Dendritic cell treated with granulocyte-macrophage colony-stimulating factor and Interleukin-4, amounts not matched to agents 40 ng/mL and 50 ng/mL, for 4 days (primary cell): ENCODE measurements at regions not wholly inside any gene's neighbourhood (a gene's known extent, or its start where the extent isn't known, plus 50 kb on each side); places are given as distances from the start of the nearest gene placed in this dataset.

Source experiments
- H3K27ac Mint-ChIP-seq: one replicate; pipeline ENCODE4 v1.8.0; 2022; ENCODE audit warnings: mild to moderate bottlenecking, mixed read lengths
- H3K27me3 Mint-ChIP-seq: one replicate; pipeline ENCODE4 v1.8.0; 2022; ENCODE audit warnings: mild to moderate bottlenecking, mixed read lengths
- H3K36me3 Mint-ChIP-seq: one replicate; pipeline ENCODE4 v1.8.0; 2022; ENCODE audit warnings: low read depth, mixed read lengths
- H3K4me1 Mint-ChIP-seq: one replicate; pipeline ENCODE4 v1.8.0; 2022; ENCODE audit warnings: low read depth, mixed read lengths
- H3K4me3 Mint-ChIP-seq: one replicate; pipeline ENCODE4 v1.8.0; 2022; ENCODE audit warnings: mild to moderate bottlenecking, moderate library complexity, mixed read lengths
- H3K9me3 Mint-ChIP-seq: one replicate; pipeline ENCODE4 v1.8.0; 2022; ENCODE audit warnings: mixed read lengths
- intact Hi-C: fragments of 100-400 bp; cut with micrococcal nuclease; formaldehyde crosslinking; loops from one replicate; pipeline ENCODE4 v1.15.0; 2022

- H3K4me3 Mint-ChIP-seq = no peak overlapping the region
Measured at GRCh38 chr10:108072466-108072865, 908.0 kb upstream of the SORCS1 start.

GRCh38 chr10:108070789-108071188, 906.3 kb upstream of the SORCS1 start:
- H3K27me3 Mint-ChIP-seq = no peaks in the 10 kb centered on the region
- H3K27ac Mint-ChIP-seq = no peak overlapping the region
- H3K4me1 Mint-ChIP-seq = no peaks in the 10 kb centered on the region
- peaks cover 11% of the 10 kb centered on the region for H3K9me3 Mint-ChIP-seq
- no peaks in the 10 kb centered on the region for H3K36me3 Mint-ChIP-seq
- intact Hi-C loops = no loop called here
- no peak overlapping the region for H3K4me3 Mint-ChIP-seq

More at GRCh38 chr10:108072466-108072865, 908.0 kb upstream of the SORCS1 start:
- Mint-ChIP-seq H3K4me1 (no peaks in the 10 kb centered on the region), H3K27me3 (no peaks in the 10 kb centered on the region), H3K27ac (no peak overlapping the region), H3K9me3 (peaks cover 11% of the 10 kb centered on the region), H3K36me3 (no peaks in the 10 kb centered on the region)
- intact Hi-C loops = no loop called here

- Mint-ChIP-seq H3K4me1 (no peaks in the 10 kb centered on the region), H3K9me3 (peaks cover 11% of the 10 kb centered on the region), H3K4me3 (no peak overlapping the region), H3K27ac (no peak overlapping the region), H3K27me3 (no peaks in the 10 kb centered on the region), H3K36me3 (no peaks in the 10 kb centered on the region)
- intact Hi-C loops = no loop called here
Measured at GRCh38 chr10:108069096-108069495, 904.6 kb upstream of the SORCS1 start.

- no peaks in the 10 kb centered on the region for H3K4me1 Mint-ChIP-seq
- no peaks in the 10 kb centered on the region for H3K27me3 Mint-ChIP-seq
- H3K9me3 Mint-ChIP-seq = peaks cover 5% of the 10 kb centered on the region
- no peaks in the 10 kb centered on the region for H3K36me3 Mint-ChIP-seq
- no peak overlapping the region for H3K4me3 Mint-ChIP-seq
- H3K27ac Mint-ChIP-seq = no peak overlapping the region
- intact Hi-C loops = no loop called here
Measured at GRCh38 chr10:108064746-108065260, 900.3 kb upstream of the SORCS1 start.

GRCh38 chr10:108060246-108060645, 895.7 kb upstream of the SORCS1 start:
- no peak overlapping the region for H3K4me3 Mint-ChIP-seq
- no peaks in the 10 kb centered on the region for H3K9me3 Mint-ChIP-seq
- no peaks in the 10 kb centered on the region for H3K4me1 Mint-ChIP-seq
- intact Hi-C loops = no loop called here
- no peaks in the 10 kb centered on the region for H3K27me3 Mint-ChIP-seq
- H3K27ac Mint-ChIP-seq = no peak overlapping the region
- no peaks in the 10 kb centered on the region for H3K36me3 Mint-ChIP-seq

- H3K9me3 Mint-ChIP-seq = peaks cover under 1% of the 10 kb centered on the region
- no peak overlapping the region for H3K27ac Mint-ChIP-seq
- H3K36me3 Mint-ChIP-seq = no peaks in the 10 kb centered on the region
- no peaks in the 10 kb centered on the region for H3K4me1 Mint-ChIP-seq
- intact Hi-C loops = no loop called here
- H3K27me3 Mint-ChIP-seq = no peaks in the 10 kb centered on the region
- H3K4me3 Mint-ChIP-seq = no peak overlapping the region
Measured at GRCh38 chr10:108055506-108055905, 891.0 kb upstream of the SORCS1 start.

GRCh38 chr10:108052981-108053380, 888.5 kb upstream of the SORCS1 start:
- Mint-ChIP-seq H3K27ac (no peak overlapping the region), H3K4me1 (no peaks in the 10 kb centered on the region), H3K4me3 (no peak overlapping the region), H3K27me3 (no peaks in the 10 kb centered on the region), H3K9me3 (peaks cover 19% of the 10 kb centered on the region), H3K36me3 (no peaks in the 10 kb centered on the region)
- intact Hi-C loops = no loop called here

GRCh38 chr10:108051218-108051617, 886.7 kb upstream of the SORCS1 start:
- no peak overlapping the region for H3K27ac Mint-ChIP-seq
- H3K4me1 Mint-ChIP-seq = no peaks in the 10 kb centered on the region
- H3K27me3 Mint-ChIP-seq = no peaks in the 10 kb centered on the region
- peaks cover 27% of the 10 kb centered on the region for H3K9me3 Mint-ChIP-seq
- H3K4me3 Mint-ChIP-seq = no peak overlapping the region
- no peaks in the 10 kb centered on the region for H3K36me3 Mint-ChIP-seq
- intact Hi-C loops = no loop called here

GRCh38 chr10:108050626-108051025, 886.1 kb upstream of the SORCS1 start:
- intact Hi-C loops = no loop called here
- no peaks in the 10 kb centered on the region for H3K36me3 Mint-ChIP-seq
- H3K4me1 Mint-ChIP-seq = no peaks in the 10 kb centered on the region
- H3K27me3 Mint-ChIP-seq = no peaks in the 10 kb centered on the region
- no peak overlapping the region for H3K27ac Mint-ChIP-seq
- peaks cover 27% of the 10 kb centered on the region for H3K9me3 Mint-ChIP-seq
- H3K4me3 Mint-ChIP-seq = no peak overlapping the region

GRCh38 chr10:108049668-108050067, 885.2 kb upstream of the SORCS1 start:
- no peak overlapping the region for H3K4me3 Mint-ChIP-seq
- no peaks in the 10 kb centered on the region for H3K4me1 Mint-ChIP-seq
- intact Hi-C loops = no loop called here
- no peak overlapping the region for H3K27ac Mint-ChIP-seq
- H3K9me3 Mint-ChIP-seq = peaks cover 27% of the 10 kb centered on the region
- no peaks in the 10 kb centered on the region for H3K36me3 Mint-ChIP-seq
- H3K27me3 Mint-ChIP-seq = no peaks in the 10 kb centered on the region

GRCh38 chr10:108048898-108049297, 884.4 kb upstream of the SORCS1 start:
- intact Hi-C loops = no loop called here
- Mint-ChIP-seq H3K9me3 (peaks cover 27% of the 10 kb centered on the region), H3K36me3 (no peaks in the 10 kb centered on the region), H3K4me3 (no peak overlapping the region), H3K4me1 (no peaks in the 10 kb centered on the region), H3K27me3 (no peaks in the 10 kb centered on the region), H3K27ac (no peak overlapping the region)

GRCh38 chr10:108039821-108040584, 875.5 kb upstream of the SORCS1 start:
- no peak overlapping the region for H3K4me3 Mint-ChIP-seq
- intact Hi-C loops = no loop called here
- H3K36me3 Mint-ChIP-seq = no peaks in the 10 kb centered on the region
- no peaks in the 10 kb centered on the region for H3K27me3 Mint-ChIP-seq
- peaks cover 42% of the 10 kb centered on the region for H3K9me3 Mint-ChIP-seq
- no peaks in the 10 kb centered on the region for H3K4me1 Mint-ChIP-seq
- H3K27ac Mint-ChIP-seq = no peak overlapping the region

- Mint-ChIP-seq H3K27me3 (no peaks in the 10 kb centered on the region), H3K27ac (no peak overlapping the region), H3K9me3 (peaks cover 28% of the 10 kb centered on the region), H3K36me3 (no peaks in the 10 kb centered on the region), H3K4me3 (no peak overlapping the region), H3K4me1 (no peaks in the 10 kb centered on the region)
- intact Hi-C loops = no loop called here
Measured at GRCh38 chr10:108037061-108037460, 872.6 kb upstream of the SORCS1 start.

- no peak overlapping the region for H3K4me3 Mint-ChIP-seq
- intact Hi-C loops = no loop called here
- H3K36me3 Mint-ChIP-seq = no peaks in the 10 kb centered on the region
- no peaks in the 10 kb centered on the region for H3K4me1 Mint-ChIP-seq
- no peak overlapping the region for H3K27ac Mint-ChIP-seq
- H3K9me3 Mint-ChIP-seq = peaks cover 28% of the 10 kb centered on the region
- H3K27me3 Mint-ChIP-seq = no peaks in the 10 kb centered on the region
Measured at GRCh38 chr10:108036265-108036664, 871.8 kb upstream of the SORCS1 start.

GRCh38 chr10:108034829-108035228, 870.3 kb upstream of the SORCS1 start:
- H3K27me3 Mint-ChIP-seq = no peaks in the 10 kb centered on the region
- intact Hi-C loops = no loop called here

More at GRCh38 chr10:108034829-108035228, 870.3 kb upstream of the SORCS1 start:
- Mint-ChIP-seq H3K9me3 (peaks cover 28% of the 10 kb centered on the region), H3K27ac (no peak overlapping the region), H3K4me1 (no peaks in the 10 kb centered on the region), H3K4me3 (no peak overlapping the region), H3K36me3 (no peaks in the 10 kb centered on the region)
